ENCODE measurements at regions not wholly inside any gene's neighbourhood (a gene's known extent, or its start where the extent isn't known, plus 50 kb on each side); places are given as distances from the start of the nearest gene placed in this dataset.

DNA sequence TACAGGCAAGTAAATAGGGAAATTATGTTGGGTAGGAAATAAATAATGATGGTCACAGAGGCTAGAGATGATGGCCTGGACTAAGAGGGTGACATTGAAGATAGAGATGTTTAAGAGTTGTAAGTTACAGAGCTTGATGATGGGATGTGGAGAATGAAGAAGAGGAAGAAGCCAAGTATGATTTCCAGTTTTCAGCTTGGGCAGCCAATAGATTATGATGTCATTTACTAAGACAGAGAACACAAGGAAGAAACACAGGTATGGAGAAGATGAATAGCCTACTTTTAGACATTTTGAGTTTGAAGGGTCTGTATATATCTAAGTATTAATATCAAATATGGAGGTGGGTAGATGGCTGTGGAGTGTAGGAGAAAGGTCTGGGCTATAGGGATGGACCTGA lies 56.0 kb upstream of the PRELP start:
- TF ChIP-seq, protein P1, sequence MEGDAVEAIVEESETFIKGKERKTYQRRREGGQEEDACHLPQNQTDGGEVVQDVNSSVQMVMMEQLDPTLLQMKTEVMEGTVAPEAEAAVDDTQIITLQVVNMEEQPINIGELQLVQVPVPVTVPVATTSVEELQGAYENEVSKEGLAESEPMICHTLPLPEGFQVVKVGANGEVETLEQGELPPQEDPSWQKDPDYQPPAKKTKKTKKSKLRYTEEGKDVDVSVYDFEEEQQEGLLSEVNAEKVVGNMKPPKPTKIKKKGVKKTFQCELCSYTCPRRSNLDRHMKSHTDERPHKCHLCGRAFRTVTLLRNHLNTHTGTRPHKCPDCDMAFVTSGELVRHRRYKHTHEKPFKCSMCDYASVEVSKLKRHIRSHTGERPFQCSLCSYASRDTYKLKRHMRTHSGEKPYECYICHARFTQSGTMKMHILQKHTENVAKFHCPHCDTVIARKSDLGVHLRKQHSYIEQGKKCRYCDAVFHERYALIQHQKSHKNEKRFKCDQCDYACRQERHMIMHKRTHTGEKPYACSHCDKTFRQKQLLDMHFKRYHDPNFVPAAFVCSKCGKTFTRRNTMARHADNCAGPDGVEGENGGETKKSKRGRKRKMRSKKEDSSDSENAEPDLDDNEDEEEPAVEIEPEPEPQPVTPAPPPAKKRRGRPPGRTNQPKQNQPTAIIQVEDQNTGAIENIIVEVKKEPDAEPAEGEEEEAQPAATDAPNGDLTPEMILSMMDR (IDR thresholded peaks at IDR 0.05) = no peak
- no peak for TF ChIP-seq EZH2 (IDR thresholded peaks at IDR 0.05; ENCODE audit: borderline replicate concordance, insufficient read depth, low read depth, low read length, poor library complexity, severe bottlenecking)

All from B cell (primary cell).